GM18907 (cell line): ENCODE measurements at regions not wholly inside any gene's neighbourhood (a gene's known extent, or its start where the extent isn't known, plus 50 kb on each side); places are given as distances from the start of the nearest gene placed in this dataset.

Source experiments
- ATAC-seq: cut with Tn5 transposase; IDR thresholded peaks from one replicate; pipeline ENCODE4 v1.9.1; 2021; ENCODE audit warnings: mild to moderate bottlenecking, moderate library complexity; ENCODE audit not compliant: unreplicated experiment

DNA sequence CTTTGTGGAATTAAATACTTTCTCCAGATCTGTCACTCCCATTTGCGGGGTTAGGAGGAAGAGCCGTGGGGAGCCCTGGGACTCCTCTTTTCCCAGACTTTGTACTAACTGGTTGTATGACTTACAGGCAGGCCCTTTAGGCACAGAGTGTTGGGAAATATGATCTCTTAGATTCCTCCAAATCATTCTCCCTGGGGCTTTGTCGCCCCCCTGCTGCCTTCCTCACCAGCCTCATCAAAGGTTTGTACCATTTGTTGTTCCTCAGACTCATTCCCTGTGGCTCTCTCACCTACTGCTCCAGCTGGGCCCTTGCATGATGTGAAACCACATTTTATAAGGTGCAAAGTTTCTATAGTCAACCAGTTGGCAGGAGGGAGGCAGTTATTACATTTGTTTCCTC, 56.4 kb downstream of the CRYGS start:
- no peak for ATAC-seq

DNA sequence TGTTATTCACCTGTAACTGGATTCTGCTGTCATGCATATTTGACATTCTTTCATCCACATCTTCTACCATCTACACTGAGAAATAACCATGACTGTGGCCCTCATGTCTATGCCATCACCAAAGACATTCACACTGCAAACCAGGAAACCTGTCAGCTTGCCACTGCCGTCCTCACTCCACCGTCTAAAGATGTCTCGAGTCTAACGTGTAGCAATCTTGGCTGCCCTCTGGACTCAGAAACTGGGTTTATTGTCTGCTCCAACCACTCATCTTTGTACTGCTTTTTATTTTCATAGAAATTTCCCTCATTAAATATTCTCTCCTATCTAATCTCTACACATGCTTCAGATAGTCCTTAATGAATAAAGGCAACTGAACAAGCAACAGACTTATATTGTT, 57.1 kb downstream of the CRYGS start:
- no peak for ATAC-seq

DNA sequence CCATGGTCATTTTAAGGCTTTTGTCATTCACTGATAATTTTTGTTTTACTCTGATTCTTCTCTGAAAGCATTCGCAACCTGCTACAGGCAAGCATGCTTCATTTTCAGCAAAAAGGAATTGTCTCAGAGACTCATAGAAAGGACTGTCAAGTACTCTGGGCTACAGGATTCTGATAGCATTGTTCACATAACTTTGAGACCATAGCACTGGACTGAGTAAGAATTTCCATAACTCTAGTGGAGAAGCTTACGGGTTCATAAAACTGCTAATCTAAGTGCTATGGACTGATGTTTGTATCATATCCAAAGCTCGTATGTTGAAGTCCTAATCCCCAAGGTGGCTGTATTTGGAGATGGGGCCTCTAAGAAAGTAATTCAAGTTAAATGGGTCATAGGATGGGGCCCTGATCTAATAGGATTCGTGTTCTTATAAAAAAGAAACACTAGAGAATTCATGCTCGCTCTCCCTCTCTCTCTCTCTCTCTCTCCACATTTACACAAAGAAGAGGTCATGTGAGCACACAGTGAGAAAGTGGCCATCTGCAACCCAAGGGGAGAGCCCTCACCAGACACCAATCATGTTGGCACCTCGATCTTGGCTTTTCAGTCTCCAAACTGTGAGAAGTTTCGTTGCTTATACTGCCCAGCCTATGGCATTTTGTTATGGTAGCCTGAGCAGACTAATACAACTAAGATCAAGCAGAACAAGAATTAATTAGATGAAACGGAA, 60.4 kb downstream of the CRYGS start:
- ATAC-seq = no peak

DNA sequence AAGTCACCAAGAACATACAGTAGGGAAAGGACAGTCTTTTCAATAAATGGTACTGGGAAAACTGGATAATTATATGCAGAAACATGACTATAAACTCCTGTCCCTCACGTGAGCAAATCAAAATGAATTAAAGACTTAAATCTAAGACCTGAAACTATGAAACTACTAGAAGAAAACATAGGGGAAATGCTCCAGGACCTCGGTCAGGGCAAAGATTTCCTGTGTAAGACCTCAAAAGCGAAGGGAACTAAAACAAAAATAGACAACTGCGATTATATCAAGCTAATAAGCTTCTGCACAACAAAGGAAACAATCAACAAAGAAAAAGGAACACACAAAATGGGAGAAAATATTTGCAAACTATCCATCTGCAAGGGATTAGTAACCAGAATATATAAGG, 62.7 kb downstream of the CRYGS start:
- no peak for ATAC-seq

DNA sequence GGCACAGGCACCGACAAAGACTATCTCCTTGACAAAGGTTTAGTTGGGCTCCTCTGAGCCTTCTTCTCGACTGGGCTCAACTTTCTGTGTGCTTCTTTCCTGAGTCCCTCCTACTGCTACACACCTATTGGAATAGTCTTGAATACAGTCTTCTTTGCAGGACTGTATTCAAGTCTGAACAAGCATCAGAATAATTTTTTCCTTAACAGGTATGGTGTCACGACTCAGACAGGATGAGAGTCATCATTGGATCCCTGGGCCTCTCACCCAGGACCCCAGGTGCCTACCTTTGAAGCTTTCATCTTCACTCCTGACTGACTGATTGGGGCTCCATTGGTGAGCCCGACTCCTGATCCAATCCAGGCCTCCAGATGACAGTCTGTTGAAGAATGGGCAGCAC, 66.3 kb downstream of the CRYGS start:
- ATAC-seq = no peak

DNA sequence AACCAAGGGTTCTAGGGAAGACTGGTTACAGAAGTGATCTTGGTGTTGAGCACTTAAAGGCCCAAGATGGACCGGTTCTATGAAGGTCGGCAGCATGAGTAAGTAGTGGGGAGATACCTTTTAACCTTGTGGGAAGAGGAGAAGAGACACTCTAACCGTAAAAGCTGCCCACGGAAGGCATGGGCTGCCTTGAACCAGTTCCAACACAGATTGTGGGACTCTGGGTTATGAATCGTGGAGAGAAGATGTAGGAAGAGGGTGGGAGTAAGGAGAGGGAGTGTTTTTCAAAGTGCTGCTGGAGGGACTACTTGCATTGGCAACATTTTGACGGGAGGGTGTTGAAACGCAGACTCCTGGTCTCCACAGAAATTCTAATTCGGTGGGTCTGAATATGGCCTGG, 67.1 kb downstream of the CRYGS start:
- ATAC-seq = no peak

DNA sequence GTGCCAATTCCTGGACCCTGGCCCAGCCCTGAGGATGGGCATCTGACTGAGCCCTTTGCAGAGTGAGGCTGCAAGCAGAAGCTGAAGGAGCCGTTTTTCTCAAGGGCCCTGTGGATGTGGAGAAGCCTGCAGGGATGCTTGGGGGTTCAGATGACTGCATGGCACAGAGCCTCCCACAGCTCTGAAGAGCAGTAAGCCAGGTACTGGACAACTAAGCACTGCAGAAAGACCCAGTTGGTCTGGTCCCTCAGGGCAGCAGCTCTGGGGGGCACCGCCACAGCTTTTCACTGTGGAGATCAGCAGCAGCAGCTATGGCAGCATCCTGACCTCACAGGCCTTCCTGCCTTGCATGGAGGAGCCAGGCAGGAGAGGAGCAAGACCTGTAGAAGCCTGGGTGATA, 67.6 kb downstream of the CRYGS start:
- no peak for ATAC-seq

DNA sequence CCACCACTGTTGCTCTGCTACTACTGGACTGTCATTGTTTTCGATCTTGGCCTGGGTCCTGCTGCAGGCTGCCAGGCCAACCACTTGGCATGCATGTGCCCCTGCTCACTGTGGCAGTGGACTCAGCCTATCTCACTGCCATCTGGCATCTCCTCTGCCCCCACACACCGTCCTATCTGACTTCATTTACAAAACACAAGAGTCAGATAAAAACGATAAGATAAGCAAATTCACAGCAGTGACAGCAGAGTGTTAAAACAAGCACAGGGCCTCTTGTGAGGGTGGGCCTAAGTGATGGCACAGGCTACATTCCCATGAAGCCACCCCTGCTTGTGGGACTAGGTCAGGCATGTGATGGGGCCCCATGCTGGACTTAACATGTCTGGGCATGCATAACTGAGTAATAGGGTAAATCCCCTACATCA, 68.1 kb downstream of the CRYGS start:
- no peak for ATAC-seq

DNA sequence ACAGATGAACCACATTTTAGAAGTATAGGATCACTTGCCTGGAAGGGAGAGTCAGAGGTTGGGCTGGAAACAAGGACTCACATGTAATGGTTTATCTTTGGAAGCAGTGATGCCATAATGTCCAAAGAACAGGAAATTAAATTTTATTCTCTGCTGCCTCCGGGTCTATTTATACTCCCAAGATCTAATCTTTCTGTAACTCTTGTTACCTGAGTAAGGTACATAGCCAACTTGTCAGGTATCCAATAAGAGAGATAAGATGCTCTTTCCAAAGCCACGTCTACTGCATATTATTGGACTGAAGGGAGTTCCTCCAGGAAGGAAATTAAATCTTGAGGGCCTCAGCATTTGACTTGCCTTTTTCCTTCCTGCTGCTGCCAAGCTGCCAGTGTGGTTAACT, 71.0 kb downstream of the CRYGS start:
- ATAC-seq = no peak

DNA sequence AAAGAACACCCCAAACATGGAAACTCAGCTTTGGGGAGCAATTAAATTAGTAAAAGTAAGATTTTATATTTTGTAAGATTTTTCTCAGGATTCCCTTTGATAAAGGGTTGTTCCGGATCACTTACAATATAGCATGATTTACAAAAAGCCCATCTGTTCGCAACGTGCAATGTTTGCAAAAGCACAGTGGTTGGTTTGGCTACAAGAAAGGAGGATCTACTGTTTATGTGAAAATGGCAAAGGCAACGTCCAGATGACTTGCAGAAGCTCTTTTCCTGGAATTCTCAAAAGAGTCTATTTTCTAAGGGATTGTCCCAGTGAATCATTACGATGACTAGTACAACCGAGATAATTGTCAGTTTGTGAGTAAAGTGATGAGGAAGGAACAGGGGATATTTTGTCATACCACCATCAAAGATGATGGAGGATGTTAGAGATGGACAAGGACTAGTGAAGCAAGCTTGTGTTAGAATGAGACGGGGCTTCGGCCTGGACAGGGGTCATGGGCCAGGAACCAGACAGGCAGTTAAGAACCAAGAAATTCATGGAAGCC, 71.6 kb downstream of the CRYGS start:
- no peak for ATAC-seq

DNA sequence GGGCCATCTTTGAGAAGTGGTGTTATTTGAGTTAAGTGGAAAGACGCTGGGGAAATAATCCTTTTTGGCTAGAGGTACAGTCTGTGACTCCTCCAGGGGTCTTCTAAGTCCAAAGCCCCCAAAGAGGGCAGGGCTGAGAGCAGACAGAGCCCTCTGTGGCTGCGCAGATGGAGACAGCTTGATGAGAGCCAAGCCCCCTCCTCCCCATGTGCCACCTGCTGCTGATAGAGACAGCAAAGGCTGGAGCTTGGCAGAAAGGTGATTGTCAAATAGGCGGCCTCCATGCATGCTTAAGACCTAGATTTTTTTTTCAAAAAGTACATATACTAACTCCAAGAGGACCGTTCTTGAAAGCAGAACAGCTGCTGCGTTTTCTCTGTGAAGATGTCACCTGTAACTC, 72.4 kb downstream of the CRYGS start:
- ATAC-seq = no peak

DNA sequence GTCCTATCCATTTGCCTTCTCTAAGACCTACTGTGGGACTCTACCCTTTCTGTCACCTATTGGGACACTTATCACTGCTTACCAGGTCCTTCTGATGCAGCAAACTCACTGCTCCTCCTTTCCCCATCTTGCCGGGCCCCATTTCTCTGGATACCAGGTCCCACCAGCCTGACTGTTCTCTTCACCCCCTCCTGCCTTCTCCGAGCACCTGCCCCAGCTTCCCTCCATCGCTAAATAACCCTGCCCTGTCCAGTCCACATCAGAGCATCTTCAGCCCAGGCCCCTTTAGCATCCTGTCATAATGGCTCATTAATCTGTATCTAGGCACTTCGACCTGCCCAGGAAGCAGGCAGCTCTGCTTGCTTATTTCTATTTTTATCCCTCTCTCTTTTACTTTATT, 74.7 kb downstream of the CRYGS start:
- no peak for ATAC-seq

DNA sequence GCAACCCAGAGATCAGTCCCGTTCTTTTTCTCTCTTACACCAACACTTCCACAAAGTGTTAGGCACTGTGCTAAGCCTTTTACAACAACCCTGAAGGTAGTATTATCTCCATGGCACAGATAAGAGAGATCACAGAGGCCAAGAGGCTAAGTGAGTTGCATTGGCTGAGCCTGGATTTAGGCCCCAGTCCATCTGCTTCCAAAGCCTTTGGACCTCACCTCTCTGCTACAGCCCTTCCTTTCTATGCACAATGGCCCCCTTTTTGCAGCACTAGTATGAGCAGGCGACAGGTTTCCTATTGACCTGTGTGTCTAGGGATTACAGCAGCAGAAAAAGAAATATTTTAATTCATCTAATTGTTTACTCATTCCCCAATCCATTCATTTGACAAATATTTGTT, 76.2 kb downstream of the CRYGS start:
- ATAC-seq = no peak

DNA sequence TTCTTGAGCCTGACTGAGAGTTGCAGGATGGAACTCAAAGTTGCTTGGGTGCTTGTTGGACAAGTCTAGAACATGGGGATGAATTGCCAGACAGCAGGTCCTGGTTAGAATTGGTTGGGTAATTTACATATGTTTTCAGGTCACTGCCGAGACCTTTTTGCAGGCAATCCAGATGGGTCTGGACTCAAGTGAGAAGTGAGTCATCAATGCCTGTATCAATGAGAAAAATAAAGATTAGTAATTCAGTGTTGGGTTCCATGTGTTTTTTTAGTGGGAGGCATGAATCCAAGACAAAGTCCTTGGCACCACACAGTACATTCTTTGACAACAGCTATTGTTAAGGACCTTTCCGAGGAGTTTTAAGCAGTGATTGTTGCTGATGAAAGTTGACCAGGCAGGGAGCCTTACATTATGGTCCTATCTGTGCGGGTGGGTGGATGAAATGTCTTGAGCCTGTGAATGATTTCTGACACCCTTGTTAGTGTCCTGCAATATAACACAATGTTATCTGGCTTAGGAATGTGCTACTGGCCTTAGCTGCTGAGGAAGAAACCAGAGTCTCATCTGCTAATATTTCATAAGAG, 77.7 kb downstream of the CRYGS start:
- ATAC-seq = no peak

DNA sequence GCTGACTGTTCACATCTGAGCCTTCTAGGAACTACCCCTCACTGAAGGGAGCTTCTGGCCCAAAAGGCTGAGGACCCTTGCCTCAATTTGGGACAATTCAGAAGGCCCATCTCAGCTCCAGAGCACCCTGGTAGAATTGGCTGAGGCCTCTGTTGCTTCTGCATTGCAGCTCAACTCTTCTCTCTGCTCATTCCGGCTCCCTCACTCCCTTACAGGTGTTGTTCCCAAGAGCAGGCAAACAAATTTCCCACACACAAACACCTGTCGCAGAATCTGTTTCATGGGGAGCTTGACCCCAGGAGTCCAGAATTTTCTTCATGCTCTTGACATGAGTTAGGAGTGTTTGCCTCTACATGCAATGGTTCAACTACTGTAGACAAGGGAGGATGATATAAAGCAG, 78.7 kb downstream of the CRYGS start:
- ATAC-seq = no peak

DNA sequence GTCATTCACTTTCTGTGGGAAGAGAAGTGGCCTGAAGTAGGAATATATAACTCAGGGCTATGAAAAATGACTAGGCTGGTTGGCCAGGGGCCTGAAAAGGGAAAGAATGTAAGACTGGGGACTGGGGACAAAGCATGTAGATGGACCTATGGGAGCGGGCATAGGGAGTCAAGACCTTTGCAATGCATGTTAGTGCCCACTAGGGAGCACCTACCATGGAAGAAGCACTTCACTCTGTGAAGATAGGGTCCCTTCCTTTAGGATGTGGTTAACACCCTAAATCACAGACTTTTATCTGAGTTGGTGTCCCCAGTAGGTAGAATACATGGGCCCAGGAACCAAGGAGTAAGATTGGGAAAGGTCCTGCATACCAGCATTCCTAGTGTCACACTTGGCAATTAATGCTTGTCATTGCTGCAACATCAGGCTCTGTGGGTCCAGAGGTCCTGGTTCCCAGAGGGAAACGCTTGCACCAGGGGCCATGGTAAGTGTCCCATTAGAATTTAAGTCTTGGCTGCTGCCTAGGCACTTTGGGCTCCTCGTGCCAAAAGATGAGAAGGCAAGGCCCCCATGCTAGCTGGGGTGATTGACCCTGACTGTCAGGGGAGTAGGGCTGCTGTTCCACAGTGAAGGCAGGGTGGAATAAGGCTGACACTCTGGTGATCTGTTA, 79.6 kb downstream of the CRYGS start:
- no peak for ATAC-seq

DNA sequence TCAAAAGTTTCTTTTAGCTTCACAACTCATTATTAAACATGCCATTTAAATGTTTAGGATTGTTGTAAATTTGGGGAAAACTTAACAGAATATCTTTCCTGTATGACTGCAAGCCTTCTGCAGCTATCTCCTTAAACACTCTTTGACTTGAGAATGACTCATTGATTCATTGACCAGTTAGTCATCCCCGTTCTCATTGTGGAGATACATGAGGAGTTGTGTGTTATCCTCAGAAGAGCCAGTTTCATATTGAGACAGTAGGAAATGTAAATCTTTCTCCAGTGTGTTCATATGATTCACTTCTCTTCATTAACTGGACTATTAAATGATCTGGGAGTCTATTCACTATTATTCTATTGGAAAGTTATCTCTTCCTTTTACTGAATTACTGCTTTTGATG, 83.0 kb downstream of the CRYGS start:
- no peak for ATAC-seq

DNA sequence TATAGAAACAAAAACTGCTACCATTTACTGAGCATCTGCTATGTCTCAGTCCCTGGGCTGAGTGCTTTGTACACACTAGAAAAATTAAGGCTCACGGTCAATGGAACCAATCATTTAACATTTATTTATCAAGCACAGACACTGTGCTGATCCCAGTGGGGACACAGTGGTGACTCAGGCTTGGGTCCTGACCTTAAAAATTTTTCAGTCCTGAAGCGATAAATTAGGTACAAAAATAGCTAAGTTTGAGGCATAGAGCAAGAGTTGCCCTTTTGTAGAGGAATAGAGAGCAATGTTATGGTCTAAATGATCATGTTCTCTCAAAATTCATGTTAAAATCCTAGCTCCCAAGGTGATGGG, 85.1 kb downstream of the CRYGS start:
- no peak for ATAC-seq

DNA sequence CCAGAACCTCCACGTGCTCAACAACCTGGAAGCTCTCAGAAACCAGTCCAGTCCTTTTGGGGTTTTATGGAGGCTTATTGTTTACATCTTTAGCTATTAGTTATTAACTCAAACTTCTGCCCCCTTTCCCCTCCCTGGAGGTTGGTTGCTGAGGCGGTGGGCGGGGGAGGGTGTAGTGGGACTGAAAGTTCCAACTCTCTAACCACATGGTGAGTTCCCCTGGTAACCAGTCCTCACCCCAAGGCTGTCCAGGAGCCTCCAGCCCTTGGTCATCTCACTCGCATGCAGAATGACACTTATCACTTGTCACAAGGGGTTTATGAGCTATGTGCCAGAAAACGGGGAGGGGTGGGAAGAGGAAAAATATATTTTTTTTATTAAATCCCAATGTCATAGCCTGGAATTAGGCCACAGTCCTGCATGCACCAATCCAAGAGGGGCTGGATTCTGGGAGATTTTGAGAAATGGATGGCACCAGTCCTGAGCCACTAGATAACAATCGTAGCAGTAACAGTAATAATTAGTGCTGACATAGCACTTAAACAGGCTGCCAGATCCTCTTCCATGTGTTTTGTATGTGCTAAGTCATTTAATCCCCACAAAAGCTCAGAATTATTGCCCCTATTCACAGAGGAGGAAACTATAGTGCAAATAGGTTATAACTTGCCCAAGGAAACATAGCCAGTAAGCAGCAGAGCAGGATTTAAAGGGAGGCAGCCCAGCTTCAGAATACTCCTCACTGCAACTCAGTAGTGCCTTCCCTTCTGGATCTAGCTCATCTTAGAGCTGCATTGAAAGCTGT, 85.7 kb downstream of the CRYGS start:
- ATAC-seq = no peak

DNA sequence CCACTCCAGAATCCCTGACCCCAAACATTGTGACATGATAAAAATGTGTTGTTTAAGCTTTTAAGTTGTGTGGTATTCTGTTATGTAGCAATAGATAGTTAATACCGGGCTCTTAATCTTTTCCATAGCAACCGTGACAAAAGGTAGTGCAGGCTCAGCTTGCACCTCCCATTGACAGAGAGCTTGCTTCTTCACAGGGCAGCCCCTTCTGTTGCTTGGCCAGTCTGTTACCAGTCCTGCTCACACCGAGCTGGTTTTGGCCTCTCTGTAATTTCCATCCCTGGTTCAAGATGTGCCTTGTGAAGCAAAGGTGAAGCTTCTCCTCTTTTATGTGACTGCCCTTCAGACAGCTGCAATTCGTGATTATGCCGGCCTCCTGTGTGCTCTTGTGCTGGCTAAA, 86.9 kb downstream of the CRYGS start:
- ATAC-seq = no peak

DNA sequence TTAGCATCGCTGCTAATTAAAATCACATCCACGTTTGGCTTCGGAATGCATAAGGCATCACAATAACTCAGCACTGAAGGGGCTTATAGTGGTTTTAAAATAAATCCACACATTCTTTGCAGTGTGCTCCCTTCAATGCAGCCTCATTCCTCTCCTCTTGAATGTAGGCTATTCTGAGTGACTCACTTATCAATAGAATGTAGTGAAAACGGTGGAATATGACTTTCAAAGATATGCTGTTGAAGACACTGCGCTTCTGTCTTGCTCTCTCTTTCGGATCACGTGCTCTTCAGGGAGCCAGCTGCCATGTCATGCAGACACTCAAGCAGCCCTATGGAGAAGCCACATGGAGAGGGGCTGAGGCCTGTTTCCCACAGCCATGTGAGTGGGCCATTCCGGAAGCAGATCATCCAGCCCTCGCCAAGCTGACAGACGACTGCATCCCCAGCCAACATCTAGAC, 87.4 kb downstream of the CRYGS start:
- no peak for ATAC-seq
